GM18861 (cell line): ENCODE measurements at regions not wholly inside any gene's neighbourhood (a gene's known extent, or its start where the extent isn't known, plus 50 kb on each side); places are given as distances from the start of the nearest gene placed in this dataset.
"Not testable (repeated sequence)": the region's sequence is repeated elsewhere in the genome, so short reads cannot be mapped to it uniquely, and the experiment has no call there.

Source experiments
- ATAC-seq: cut with Tn5 transposase; IDR thresholded peaks from one replicate; pipeline ENCODE4 v1.9.1; 2021; ENCODE audit not compliant: unreplicated experiment

DNA sequence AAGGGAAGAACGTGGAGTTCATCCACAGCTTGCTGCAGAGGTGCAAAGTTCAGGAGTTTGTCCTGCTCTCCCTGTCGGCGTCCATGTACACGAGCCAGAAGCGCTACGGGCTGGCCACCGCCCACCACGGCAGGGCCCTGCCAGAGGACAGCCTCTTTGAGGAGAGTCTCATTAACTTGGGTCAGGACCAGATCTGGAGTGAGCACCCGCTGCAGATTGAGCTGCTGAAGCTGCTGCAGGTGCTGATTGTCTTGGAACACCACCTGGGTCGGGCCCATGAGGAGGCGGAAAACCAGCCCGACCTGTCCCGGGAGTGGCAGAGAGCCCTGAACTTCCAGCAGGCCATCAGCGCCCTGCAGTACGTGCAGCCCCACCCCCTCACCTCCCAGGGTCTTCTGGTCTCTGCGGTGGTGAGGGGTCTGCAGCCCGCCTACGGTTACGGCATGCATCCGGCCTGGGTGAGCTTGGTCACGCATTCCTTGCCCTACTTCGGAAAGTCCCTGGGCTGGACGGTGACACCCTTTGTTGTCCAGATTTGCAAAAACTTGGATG, 73.8 kb upstream of the MORC3 start:
- no peak for ATAC-seq

DNA sequence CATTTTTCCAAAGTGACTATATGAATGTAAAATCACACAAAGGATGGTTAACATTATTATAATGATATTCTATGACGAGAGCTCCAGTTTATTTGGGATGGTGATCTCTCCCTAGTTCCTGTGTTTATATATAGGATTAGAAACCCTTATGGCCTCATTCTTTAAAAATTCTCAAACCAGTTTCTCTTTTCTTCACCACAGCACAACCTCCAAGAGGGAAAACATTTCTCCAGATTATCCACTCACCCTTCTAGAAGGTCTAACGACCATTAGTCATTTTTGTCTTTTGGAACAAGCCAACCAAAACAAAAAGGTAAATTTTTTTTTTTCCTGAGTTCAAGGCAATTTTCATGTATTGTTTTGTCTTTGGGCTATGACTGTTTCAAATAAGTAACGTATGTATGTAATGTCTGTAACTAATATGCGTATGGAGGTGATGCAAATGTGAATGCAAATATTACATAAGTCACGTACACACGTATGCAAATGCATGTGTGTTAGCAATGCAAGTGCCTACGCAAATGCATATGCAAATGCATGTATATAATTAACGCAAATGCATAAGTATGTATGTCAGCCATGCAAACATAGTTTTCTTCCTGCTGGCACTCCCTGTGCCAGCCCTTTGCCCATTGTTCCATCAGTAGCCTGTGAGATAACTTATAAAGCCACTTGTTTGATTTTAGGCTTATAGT, 72.5 kb upstream of the MORC3 start:
- no peak for ATAC-seq

DNA sequence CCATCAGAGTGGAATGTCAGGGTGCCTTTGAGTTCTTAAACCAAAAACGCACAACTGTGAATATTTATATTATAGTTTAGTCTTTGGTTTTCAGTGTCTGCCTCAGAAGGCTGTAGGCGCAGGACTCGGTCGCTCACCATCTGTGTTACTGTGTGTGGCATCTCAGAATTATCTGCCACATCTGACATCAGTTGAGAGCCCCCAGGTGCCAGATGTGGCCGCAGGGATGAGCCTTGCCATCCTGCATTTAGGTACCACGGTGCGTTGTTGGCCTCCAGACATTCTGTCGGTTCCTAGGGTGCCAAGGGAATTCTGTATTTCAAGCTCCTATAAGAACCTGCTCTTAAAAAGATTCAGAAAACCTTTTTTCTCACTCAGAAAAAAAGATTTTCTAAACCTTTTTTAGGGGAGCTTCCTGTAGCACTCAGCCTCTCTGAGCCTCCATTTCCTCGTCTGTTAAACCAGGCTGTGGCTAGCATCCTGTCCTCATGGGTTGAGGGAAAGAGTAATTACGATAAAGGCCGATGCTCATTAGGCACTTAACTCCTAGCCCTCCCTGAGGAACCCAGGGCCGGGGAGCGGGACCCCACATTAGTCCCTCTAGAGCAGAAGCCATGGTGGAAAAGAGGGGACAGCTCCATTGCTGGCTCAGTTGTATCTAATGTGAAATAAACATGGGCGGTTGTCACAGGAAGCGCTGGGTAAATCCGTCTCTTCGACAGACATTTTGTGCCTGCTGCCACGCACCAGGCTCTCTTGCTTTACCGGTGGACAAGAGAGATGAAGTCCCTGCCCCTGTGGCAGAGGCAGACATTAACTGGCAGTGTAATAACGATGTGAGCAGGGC, 70.2 kb upstream of the MORC3 start:
- no peak for ATAC-seq

DNA sequence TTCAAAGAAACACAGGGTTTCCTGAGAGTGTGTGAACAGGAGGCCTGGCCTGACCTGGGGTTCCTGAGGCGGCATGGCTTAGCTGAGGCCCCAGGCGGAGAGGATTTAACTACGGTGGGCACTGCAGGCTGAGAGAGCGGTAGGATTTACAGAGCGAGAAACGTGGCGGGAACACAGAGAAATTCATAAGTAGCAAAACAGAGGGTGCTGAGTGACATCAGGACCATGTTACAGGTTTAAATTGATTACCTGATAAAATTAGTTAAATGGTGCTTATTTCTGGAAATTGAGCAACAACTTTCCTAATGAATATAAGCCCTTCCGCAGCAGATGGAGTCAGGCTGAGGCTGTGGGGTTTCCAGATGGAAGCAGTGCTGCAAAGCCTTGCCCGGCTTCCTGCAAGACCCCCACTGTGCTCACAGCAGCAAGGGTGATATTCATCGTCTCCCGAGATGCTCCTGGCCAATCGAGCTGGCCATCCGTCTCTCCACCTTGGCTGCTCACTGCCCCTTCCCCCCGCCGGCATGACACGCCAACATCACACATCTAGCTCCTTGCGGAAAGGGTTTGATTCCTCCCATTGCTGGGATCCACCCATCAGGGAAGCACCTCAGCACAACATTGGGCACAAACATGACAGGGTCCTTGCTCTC, 69.4 kb upstream of the MORC3 start:
- no peak for ATAC-seq

DNA sequence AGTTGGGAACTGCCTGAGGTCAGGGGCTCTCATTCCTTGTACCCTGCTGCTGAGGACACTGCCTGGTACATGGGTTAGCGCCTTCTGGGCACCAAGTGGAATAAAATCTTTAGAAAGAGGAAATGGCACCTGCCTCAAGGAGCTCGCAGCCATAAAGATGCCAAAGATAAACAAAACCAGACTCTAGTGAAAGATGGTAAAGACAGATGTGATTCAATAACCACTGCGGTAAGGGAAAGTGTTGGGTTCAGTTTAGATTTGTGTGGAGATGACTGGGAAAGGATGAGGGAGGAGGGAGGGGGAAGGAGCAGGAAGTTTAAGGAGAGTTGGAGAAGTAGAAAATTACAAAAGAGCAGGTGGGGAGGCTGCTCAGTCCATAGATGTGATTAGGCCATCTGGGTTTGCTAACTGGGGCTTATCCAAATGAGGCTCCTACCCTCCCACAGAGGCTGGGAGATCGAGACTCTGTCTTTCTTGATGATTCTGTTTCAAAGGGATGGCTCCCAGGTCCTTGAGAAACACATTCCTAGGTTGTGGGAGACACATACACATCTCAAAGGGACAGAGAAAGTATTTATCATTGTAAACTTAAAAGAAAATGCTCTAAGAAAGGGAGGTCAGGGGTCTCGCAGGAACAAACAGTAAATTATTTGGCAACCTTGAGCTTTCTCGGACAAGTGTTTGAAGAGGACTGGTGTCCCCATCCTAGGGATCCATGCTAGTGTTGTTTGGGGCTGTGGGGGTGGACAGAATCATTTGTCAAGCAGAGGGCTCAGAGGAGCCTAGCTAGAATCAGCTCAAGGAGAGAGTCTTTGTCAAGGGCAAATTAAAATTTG, 65.7 kb upstream of the MORC3 start:
- ATAC-seq: no peak

DNA sequence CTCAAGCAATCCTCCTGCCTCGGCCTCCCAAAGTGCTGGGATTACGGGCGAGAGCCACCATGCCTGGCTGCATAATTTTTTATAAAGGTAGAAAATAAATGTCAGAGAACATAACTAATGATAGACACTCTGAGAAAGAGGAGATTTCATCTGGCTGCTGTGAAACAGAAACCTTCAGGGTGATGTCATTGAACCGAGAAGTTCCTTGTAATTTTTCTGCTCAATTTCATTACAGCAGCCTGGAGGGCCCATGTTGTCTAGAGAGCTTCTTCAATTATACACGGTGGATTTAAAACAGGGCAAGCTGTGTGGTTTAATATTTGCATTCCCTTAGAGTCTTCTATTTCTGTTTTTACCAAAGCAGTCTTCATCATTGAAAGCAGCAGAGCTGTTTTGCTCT, 64.3 kb upstream of the MORC3 start:
- peak; percentile 54 for ATAC-seq

DNA sequence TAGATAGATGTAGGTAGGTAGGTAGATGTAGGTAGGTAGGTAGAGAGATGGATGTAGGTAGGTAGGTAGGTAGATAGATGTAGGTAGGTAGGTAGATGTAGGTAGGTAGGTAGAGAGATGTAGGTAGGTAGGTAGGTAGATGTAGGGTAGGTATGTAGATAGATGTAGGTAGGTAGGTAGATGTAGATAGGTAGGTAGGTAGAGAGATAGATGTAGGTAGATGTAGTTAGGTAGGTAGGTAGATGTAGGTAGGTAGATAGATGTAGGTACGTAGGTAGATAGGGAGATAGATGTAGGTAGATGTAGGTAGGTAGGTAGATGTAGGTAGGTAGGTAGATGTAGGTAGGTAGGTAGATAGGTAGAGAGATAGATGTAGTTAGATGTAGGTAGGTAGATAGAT, 62.3 kb upstream of the MORC3 start:
- ATAC-seq: no peak

DNA sequence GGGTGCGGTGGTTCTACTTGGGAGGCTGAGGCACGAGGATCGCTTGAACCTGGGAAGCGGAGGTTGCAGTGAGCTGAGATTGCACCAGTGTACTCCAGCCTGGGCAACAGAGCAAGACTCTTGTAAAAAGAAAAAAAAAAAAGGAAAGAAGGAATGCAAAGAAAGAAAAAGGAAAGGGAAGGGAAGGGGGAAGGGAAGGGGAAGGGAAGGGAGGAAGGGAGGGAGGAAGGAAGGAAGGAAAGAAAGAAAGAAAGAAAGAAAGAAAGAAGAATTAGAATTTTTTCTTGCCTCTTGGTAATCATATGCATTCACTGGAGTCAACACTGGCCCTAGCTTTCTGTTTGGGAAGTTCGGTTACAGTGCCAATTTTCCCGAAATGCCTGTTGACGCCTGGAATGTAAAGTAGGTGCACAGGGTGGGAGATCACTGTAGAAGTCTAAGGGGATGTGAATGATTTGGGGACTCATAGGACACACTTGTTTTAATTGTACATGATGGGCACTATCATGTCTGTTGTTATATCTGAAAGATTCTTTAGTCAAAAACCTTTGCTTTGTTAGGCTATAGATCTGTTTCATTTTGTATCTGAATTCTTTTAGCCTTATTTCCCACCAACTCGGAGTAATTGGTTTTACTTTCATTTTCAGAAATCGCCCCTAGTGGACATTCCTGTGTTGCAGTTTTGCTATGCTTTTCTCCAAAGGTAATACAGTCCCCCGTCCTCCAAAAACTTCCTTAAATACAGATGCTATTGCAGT, 59.8 kb upstream of the MORC3 start:
- ATAC-seq: peak; percentile 48

DNA sequence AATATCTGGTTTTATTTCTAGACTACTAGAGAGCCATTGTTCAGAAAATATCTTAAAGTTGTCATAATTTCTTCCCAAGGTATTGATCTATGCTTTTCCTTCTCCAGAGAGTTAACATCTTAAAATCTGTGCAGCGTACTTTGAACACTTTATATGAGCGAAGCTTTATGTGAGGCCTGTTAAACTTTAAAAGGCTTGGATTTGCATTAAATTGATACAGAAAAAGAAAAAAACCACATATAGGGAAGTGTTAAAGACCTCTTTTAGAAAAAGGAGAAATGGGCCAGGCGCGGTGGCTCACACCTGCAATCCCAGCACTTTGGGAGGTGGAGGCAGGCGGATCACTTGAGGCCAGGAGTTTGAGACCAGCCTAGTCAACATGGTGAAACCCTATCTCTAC, 59.2 kb upstream of the MORC3 start:
- ATAC-seq: peak; percentile 19

DNA sequence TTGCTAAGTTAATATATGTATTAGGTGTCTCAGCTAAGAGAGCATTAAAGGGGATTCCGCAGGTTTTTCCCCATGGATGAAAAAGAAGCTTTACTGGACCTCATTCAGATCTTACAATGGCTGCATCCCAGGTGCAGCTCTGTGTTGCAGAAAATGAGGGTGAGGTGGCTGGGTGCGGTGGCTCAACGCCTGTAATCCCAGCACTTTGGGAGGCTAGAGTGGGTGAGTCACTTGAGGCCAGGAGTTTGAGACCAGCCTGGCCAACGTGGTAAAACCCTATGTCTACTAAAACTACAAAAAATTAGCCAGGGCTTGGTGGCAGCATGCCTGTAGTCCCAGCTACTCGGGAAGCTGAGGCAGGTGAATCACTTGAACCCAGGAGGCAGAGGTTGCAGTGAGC, 58.5 kb upstream of the MORC3 start:
- ATAC-seq: no peak

DNA sequence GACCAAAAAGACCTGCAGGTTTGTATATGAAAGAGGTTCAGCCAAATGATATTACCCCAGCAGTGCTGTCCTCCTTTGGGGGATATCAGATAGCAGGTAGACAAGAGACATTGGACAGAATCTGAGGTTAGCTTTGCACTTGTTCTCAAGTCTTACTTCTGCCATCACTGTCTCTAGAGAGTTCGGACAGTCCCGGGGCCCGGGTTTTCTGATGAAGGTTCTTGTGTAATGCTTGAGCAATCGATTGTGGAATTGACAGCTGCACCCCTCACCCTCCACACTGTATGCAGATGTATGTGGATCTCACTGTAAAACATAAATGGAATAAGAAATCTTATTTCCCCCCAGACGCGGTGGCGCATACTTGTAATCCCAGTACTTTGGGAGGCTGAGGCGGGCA, 56.2 kb upstream of the MORC3 start:
- ATAC-seq: no peak

DNA sequence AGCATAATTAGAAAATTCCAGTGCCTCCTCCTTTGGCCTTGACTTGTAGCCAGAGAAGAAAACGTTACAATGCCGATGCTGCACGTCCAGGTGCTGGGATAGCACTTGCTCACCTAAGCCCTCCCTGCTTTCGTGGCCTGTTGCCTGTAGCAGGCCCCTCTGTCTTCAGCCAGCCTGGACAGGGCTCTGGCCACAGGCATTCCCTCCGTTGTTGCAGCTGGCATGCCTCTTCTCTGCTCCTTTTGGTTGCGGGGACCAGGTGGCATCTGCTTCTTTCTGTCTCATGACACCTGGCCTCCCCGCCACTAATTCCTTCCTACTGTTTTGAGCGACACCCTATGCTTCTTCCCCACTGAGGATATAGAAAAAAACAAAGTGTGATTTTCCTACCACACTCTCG, 54.6 kb upstream of the MORC3 start:
- no peak for ATAC-seq

DNA sequence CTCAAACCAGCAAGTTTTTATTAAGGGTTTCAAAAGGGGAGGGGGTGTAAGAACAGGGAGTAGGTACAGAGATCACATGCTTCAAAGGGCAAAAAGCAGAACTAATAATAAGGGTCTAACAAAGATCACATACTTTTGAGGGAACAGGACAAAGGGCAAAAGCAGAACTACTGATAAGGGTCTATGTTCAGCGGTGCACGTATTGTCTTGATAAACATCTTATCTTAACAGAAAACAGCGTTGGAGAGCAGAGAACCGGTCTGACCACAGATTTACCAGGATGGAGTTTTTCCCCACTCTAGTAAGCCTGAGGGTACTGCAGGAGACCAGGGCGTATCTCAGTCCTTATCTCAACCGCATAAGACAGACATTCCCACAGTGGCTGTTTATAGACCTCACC, 52.2 kb upstream of the MORC3 start:
- not testable (repeated sequence) for ATAC-seq

DNA sequence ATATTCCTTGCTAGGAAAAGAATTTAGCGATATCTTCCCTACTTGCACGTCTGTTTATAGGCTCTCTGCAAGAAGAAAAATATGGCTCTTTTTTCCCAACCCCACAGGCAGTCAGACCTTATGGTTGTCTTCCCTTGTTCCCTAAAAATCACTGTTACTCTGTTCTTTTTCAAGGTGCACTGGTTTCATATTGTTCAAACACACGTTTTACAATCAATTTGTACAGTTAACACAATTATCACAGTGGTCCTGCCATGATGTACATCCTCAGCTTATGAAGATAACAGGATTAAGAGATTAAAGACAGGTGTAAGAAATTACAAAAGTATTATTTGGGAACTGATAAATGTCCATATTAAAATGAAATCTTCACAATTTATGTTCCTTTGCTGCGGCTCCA, 51.7 kb upstream of the MORC3 start:
- ATAC-seq: not testable (repeated sequence)
